ENCODE measurements at regions not wholly inside any gene's neighbourhood (a gene's known extent, or its start where the extent isn't known, plus 50 kb on each side); places are given as distances from the start of the nearest gene placed in this dataset.

- TF ChIP-seq, protein P1, sequence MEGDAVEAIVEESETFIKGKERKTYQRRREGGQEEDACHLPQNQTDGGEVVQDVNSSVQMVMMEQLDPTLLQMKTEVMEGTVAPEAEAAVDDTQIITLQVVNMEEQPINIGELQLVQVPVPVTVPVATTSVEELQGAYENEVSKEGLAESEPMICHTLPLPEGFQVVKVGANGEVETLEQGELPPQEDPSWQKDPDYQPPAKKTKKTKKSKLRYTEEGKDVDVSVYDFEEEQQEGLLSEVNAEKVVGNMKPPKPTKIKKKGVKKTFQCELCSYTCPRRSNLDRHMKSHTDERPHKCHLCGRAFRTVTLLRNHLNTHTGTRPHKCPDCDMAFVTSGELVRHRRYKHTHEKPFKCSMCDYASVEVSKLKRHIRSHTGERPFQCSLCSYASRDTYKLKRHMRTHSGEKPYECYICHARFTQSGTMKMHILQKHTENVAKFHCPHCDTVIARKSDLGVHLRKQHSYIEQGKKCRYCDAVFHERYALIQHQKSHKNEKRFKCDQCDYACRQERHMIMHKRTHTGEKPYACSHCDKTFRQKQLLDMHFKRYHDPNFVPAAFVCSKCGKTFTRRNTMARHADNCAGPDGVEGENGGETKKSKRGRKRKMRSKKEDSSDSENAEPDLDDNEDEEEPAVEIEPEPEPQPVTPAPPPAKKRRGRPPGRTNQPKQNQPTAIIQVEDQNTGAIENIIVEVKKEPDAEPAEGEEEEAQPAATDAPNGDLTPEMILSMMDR (IDR thresholded peaks at IDR 0.05) = no peak
- no peak for TF ChIP-seq POLR2A (IDR thresholded peaks at IDR 0.05)
These were observed 392.6 kb downstream of the ZPLD1 start for GRCh38 chr3:102827386-102827785.
